ENCODE measurements at regions not wholly inside any gene's neighbourhood (a gene's known extent, or its start where the extent isn't known, plus 50 kb on each side); places are given as distances from the start of the nearest gene placed in this dataset.

DNA sequence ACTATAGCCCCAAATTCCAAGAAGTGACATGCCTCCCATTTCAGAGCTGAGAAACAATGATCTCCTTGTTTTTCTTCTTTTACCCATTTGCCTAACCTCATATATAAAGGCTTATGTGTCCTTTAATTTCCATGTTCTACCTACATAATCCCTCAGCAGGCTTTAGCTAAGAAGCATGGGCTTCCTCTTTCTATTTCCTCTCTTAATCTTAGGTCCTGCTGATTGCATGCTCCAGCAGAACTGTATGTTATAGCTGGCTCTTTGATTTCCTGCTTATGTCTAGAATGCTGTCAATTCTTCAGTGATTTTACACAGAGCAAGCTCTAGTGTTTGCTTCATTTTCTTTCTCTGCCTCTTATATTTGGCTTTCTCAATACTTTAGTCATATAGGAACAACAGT, 151.7 kb upstream of the COX10 start:
- Histone ChIP-seq H2BK15ac (ENCODE audit: low read length) (no peak overlapping the region), H4K8ac (ENCODE audit: extremely low read depth, insufficient read depth, low read length) (no peak overlapping the region), H3K18ac (ENCODE audit: extremely low read depth, low read length) (no peak overlapping the region), H4K20me1 (replicated peaks in 1 of 2; ENCODE audit: control insufficient read depth in 1 of 2, insufficient read depth in 2 of 2, low read length in 2 of 2) (no peaks in the 10 kb centered on the region), H2BK5ac (ENCODE audit: low read depth, low read length) (no peak overlapping the region), H2BK12ac (ENCODE audit: low read depth, low read length) (no peak overlapping the region), H3K79me1 (ENCODE audit: low read depth, low read length) (no peaks in the 10 kb centered on the region), H3K14ac (ENCODE audit: insufficient read length) (no peak overlapping the region), H2AK5ac (ENCODE audit: low read depth, low read length) (no peak overlapping the region), H4K5ac (ENCODE audit: insufficient read length, low read depth, low read length) (no peak overlapping the region), H2AFZ (ENCODE audit: low read length) (no peak overlapping the region), H3K9me3 (ENCODE audit: insufficient read depth in 2 of 2, low read depth in 1 of 2, low read length in 1 of 2) (peaks cover 0 to 4% of the 10 kb centered on the region in 2 experiments; a peak in 2 of 4 replicates), H3K27me3 (replicated peaks in 1 of 4; ENCODE audit: control insufficient read depth in 3 of 4, extremely low read depth in 1 of 4, insufficient read depth in 3 of 4, low read length in 3 of 4) (peaks cover 0 to 1% (median 0%) of the 10 kb centered on the region in 4 experiments; a peak in 1 of 7 replicates), H3K79me2 (ENCODE audit: control insufficient read depth in 1 of 2, insufficient read depth in 2 of 2, low read length in 2 of 2) (no peaks in the 10 kb centered on the region), H3K4me1 (replicated peaks in 1 of 4; ENCODE audit: control insufficient read depth in 3 of 4, insufficient read depth in 4 of 4, low read length in 3 of 4) (peaks cover 0 to 9% (median 5%) of the 10 kb centered on the region in 4 experiments; a peak in 5 of 7 replicates), H3K4me2 (ENCODE audit: insufficient read depth in 1 of 2, low read depth in 2 of 2, low read length in 2 of 2) (no peak overlapping the region), H3K9ac (replicated peaks in 1 of 4; ENCODE audit: extremely low read depth in 1 of 4, low read depth in 3 of 4, low read length in 3 of 4) (no peak overlapping the region), H3K4me3 (ENCODE audit: extremely low read depth in 1 of 4, insufficient read depth in 2 of 4, low read depth in 3 of 4, low read length in 4 of 4) (no peak overlapping the region), H3K4ac (replicated peaks; ENCODE audit: insufficient read length, low read depth, low read length) (no peak overlapping the region), H3K23ac (ENCODE audit: insufficient read length) (no peak overlapping the region), H3K27ac (ENCODE audit: low read depth, low read length) (no peak overlapping the region), H2BK120ac (replicated peaks; ENCODE audit: low read depth, low read length) (no peak overlapping the region), H2BK20ac (ENCODE audit: low read length) (no peak overlapping the region), H3K56ac (replicated peaks; ENCODE audit: insufficient read length, low read depth, low read length) (no peak overlapping the region), H3K23me2 (ENCODE audit: low read depth, low read length) (no peaks in the 10 kb centered on the region), H4K91ac (replicated peaks; ENCODE audit: insufficient read length, low read length) (no peak overlapping the region), H3K36me3 (ENCODE audit: control insufficient read depth in 2 of 4, insufficient read depth in 4 of 4, low read length in 3 of 4) (no peaks in the 10 kb centered on the region)
- CTCF ChIA-PET (ENCODE audit: partially characterized antibody), result no interaction called here
- POLR2A ChIA-PET (ENCODE audit: partially characterized antibody), result no interaction called here
- FAIRE-seq (no peak), DNase-seq (ENCODE audit: low read depth in 1 of 2, low spot score in 2 of 2) (no peak)
- TF ChIP-seq MAFK (IDR thresholded peaks at IDR 0.05; ENCODE audit: low read depth, low read length), result no peak
- no peak for TF ChIP-seq HDAC6 (IDR thresholded peaks at IDR 0.05; ENCODE audit: low read depth, low read length)
- TF ChIP-seq SRF (IDR thresholded peaks at IDR 0.05; ENCODE audit: low read depth, low read length), result no peak
- TF ChIP-seq TBP (IDR thresholded peaks at IDR 0.05; ENCODE audit: low read depth, low read length), result no peak
- no peak for TF ChIP-seq RAD21 (IDR thresholded peaks at IDR 0.05 in 1 of 2, conservative IDR thresholded peaks at IDR 0.05 in 1 of 2; ENCODE audit: low read depth in 2 of 2, low read length in 2 of 2)
- no peak for TF ChIP-seq HDAC2 (IDR thresholded peaks at IDR 0.05; ENCODE audit: borderline replicate concordance in 1 of 2, low read depth in 2 of 2, low read length in 2 of 2)
- TF ChIP-seq POLR2A (IDR thresholded peaks at IDR 0.05; ENCODE audit: control extremely low read depth in 1 of 2, low read depth in 2 of 2, low read length in 2 of 2), result no peak
- no peak for TF ChIP-seq SP4 (IDR thresholded peaks at IDR 0.05; ENCODE audit: low read length)
- TF ChIP-seq SIN3A (conservative IDR thresholded peaks at IDR 0.05 in 1 of 2, IDR thresholded peaks at IDR 0.05 in 1 of 2; ENCODE audit: low read depth in 1 of 2, low read length in 2 of 2), result no peak
- no peak for TF ChIP-seq JUN (IDR thresholded peaks at IDR 0.05; ENCODE audit: low read depth, low read length)
- no peak for TF ChIP-seq CBX8 (IDR thresholded peaks at IDR 0.05; ENCODE audit: borderline replicate concordance, low read depth, low read length)
- TF ChIP-seq CREB1 (IDR thresholded peaks at IDR 0.05), result no peak
- no peak for TF ChIP-seq BACH1 (IDR thresholded peaks at IDR 0.05; ENCODE audit: low read length)
- TF ChIP-seq, protein P1, sequence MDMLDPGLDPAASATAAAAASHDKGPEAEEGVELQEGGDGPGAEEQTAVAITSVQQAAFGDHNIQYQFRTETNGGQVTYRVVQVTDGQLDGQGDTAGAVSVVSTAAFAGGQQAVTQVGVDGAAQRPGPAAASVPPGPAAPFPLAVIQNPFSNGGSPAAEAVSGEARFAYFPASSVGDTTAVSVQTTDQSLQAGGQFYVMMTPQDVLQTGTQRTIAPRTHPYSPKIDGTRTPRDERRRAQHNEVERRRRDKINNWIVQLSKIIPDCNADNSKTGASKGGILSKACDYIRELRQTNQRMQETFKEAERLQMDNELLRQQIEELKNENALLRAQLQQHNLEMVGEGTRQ (IDR thresholded peaks at IDR 0.05; ENCODE audit: low read length), result no peak
- TF ChIP-seq, protein P2, sequence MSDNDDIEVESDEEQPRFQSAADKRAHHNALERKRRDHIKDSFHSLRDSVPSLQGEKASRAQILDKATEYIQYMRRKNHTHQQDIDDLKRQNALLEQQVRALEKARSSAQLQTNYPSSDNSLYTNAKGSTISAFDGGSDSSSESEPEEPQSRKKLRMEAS (IDR thresholded peaks at IDR 0.05), result no peak
- no peak for TF ChIP-seq POLR2AphosphoS5 (IDR thresholded peaks at IDR 0.05; ENCODE audit: low read depth, low read length)

All from H1 (cell line).